ENCODE measurements at regions not wholly inside any gene's neighbourhood (a gene's known extent, or its start where the extent isn't known, plus 50 kb on each side); places are given as distances from the start of the nearest gene placed in this dataset.

DNA sequence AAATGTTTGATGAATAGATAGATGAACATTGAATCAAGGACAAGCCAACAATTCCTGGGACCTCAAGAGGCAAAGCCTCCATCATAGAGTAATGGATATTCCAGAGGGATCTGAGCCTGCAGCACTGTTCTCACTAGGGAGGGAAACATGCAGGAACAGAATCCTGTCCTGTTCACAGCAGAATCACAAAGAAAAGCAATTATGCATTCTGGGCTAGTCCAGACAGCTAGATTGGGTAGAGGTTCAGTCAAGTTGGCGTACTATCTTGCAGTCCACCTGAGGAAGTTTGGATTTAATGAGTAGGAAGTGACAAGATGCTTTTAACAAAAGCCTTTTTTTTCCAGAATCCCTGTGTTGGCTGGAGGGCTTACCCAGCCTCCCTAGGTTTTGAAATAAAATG lies 314.5 kb upstream of the SEMA6D start:
- FAIRE-seq = no peak
- no peaks in the 10 kb centered on the region for H3K9me3 ChIP-seq
- 0% methylated on average over 1 of the region's 1 CpG for WGBS (ENCODE audit: missing lambda C conversion rate)
- no peak for ATAC-seq
- DNase-seq (ENCODE audit: low read depth in 1 of 2, low spot score in 1 of 2) = no peak
- POLR2A ChIA-PET = no interaction called here
- CTCF ChIA-PET = no interaction called here
- no peak overlapping the region for H3K4me3 ChIP-seq
- TF ChIP-seq SREBF2 (IDR thresholded peaks at IDR 0.05) (no peak), HOXB13 (CRISPR knock-in tag; IDR thresholded peaks at IDR 0.05; ENCODE audit: low read depth) (no peak), HEYL (CRISPR knock-in tag; IDR thresholded peaks at IDR 0.05) (no peak), HOXB5 (CRISPR knock-in tag; IDR thresholded peaks at IDR 0.05) (no peak), JUNB (IDR thresholded peaks at IDR 0.05) (no peak), SMC3 (IDR thresholded peaks at IDR 0.05) (no peak), ZSCAN20 (CRISPR knock-in tag; IDR thresholded peaks at IDR 0.05) (no peak), KDM5A (IDR thresholded peaks at IDR 0.05) (no peak), JUN (IDR thresholded peaks at IDR 0.05) (no peak), POLR2A (IDR thresholded peaks at IDR 0.05; ENCODE audit: low read length) (no peak), NPAS2 (CRISPR knock-in tag; IDR thresholded peaks at IDR 0.05; ENCODE audit: borderline replicate concordance) (no peak)
- TF ChIP-seq, protein P1, sequence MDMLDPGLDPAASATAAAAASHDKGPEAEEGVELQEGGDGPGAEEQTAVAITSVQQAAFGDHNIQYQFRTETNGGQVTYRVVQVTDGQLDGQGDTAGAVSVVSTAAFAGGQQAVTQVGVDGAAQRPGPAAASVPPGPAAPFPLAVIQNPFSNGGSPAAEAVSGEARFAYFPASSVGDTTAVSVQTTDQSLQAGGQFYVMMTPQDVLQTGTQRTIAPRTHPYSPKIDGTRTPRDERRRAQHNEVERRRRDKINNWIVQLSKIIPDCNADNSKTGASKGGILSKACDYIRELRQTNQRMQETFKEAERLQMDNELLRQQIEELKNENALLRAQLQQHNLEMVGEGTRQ (IDR thresholded peaks at IDR 0.05) = no peak
- TF ChIP-seq, protein P2, sequence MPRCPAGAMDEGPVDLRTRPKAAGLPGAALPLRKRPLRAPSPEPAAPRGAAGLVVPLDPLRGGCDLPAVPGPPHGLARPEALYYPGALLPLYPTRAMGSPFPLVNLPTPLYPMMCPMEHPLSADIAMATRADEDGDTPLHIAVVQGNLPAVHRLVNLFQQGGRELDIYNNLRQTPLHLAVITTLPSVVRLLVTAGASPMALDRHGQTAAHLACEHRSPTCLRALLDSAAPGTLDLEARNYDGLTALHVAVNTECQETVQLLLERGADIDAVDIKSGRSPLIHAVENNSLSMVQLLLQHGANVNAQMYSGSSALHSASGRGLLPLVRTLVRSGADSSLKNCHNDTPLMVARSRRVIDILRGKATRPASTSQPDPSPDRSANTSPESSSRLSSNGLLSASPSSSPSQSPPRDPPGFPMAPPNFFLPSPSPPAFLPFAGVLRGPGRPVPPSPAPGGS (IDR thresholded peaks at IDR 0.05) = no peak
- TF ChIP-seq, protein P3, sequence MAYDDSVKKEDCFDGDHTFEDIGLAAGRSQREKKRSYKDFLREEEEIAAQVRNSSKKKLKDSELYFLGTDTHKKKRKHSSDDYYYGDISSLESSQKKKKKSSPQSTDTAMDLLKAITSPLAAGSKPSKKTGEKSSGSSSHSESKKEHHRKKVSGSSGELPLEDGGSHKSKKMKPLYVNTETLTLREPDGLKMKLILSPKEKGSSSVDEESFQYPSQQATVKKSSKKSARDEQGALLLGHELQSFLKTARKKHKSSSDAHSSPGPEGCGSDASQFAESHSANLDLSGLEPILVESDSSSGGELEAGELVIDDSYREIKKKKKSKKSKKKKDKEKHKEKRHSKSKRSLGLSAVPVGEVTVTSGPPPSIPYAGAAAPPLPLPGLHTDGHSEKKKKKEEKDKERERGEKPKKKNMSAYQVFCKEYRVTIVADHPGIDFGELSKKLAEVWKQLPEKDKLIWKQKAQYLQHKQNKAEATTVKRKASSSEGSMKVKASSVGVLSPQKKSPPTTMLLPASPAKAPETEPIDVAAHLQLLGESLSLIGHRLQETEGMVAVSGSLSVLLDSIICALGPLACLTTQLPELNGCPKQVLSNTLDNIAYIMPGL (CRISPR knock-in tag; IDR thresholded peaks at IDR 0.05; ENCODE audit: borderline replicate concordance) = no peak
- TF ChIP-seq, protein P4, sequence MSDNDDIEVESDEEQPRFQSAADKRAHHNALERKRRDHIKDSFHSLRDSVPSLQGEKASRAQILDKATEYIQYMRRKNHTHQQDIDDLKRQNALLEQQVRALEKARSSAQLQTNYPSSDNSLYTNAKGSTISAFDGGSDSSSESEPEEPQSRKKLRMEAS (IDR thresholded peaks at IDR 0.05) = no peak
- TF ChIP-seq, protein P5, sequence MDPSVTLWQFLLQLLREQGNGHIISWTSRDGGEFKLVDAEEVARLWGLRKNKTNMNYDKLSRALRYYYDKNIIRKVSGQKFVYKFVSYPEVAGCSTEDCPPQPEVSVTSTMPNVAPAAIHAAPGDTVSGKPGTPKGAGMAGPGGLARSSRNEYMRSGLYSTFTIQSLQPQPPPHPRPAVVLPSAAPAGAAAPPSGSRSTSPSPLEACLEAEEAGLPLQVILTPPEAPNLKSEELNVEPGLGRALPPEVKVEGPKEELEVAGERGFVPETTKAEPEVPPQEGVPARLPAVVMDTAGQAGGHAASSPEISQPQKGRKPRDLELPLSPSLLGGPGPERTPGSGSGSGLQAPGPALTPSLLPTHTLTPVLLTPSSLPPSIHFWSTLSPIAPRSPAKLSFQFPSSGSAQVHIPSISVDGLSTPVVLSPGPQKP (IDR thresholded peaks at IDR 0.05; ENCODE audit: low read depth, low read length) = no peak
- H3K4me1 ChIP-seq = no peaks in the 10 kb centered on the region
- H3K27ac ChIP-seq = no peak overlapping the region
- H3K4me2 ChIP-seq = no peak overlapping the region

DNA sequence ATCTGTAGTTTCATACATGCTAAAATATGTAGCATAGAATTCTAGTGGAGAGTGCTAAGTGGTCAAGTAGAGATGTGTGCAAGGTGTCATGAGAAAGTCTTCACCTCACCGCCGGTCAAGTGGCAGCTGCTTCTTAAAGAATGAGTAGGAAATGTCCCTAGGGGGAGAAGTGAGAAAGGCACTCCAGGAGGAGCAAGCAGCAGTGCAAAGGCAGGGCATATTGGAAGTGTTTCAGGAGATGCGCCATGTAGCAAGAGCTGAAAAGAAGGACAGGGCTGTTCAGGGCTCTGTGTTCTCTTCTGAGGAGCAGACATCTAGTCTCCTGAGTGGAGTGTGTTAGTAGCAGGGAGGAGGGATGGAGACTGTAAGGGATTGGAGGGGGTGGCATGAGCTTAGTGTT lies 312.4 kb upstream of the SEMA6D start:
- 4% methylated on average over 3 of the region's 3 CpGs for WGBS (ENCODE audit: missing lambda C conversion rate)
- ATAC-seq (no peak), DNase-seq (ENCODE audit: low read depth in 1 of 2, low spot score in 1 of 2) (no peak), FAIRE-seq (no peak)
- POLR2A ChIA-PET = no interaction called here
- no peaks in the 10 kb centered on the region for H3K4me1 ChIP-seq
- no peak overlapping the region for H3K27ac ChIP-seq
- no peak overlapping the region for H3K4me3 ChIP-seq
- no peaks in the 10 kb centered on the region for H3K9me3 ChIP-seq
- CTCF ChIA-PET = no interaction called here
- no peak overlapping the region for H3K4me2 ChIP-seq
- TF ChIP-seq ZFP36 (IDR thresholded peaks at IDR 0.05; ENCODE audit: borderline replicate concordance, partially characterized antibody) = no peak
- TF ChIP-seq KDM1A (IDR thresholded peaks at IDR 0.05; ENCODE audit: low read depth) = no peak
- TF ChIP-seq, protein P3 (CRISPR knock-in tag; IDR thresholded peaks at IDR 0.05; ENCODE audit: borderline replicate concordance) = no peak
- TF ChIP-seq, protein P4 (IDR thresholded peaks at IDR 0.05) = no peak
- TF ChIP-seq EHMT2 (IDR thresholded peaks at IDR 0.05; ENCODE audit: low read depth) = no peak
- TF ChIP-seq ZSCAN20 (CRISPR knock-in tag; IDR thresholded peaks at IDR 0.05) = no peak
- TF ChIP-seq, protein P6, sequence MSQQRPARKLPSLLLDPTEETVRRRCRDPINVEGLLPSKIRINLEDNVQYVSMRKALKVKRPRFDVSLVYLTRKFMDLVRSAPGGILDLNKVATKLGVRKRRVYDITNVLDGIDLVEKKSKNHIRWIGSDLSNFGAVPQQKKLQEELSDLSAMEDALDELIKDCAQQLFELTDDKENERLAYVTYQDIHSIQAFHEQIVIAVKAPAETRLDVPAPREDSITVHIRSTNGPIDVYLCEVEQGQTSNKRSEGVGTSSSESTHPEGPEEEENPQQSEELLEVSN (IDR thresholded peaks at IDR 0.05; ENCODE audit: borderline replicate concordance, low read depth) = no peak
- TF ChIP-seq RARB (CRISPR knock-in tag; IDR thresholded peaks at IDR 0.05) = no peak
- no peak for TF ChIP-seq HDAC2 (IDR thresholded peaks at IDR 0.05)
- no peak for TF ChIP-seq RAD21 (conservative IDR thresholded peaks at IDR 0.05 in 1 of 2, IDR thresholded peaks at IDR 0.05 in 1 of 2)
- no peak for TF ChIP-seq JUN (IDR thresholded peaks at IDR 0.05)
- no peak for TF ChIP-seq HOXA7 (CRISPR knock-in tag; IDR thresholded peaks at IDR 0.05)
- no peak for TF ChIP-seq TP53 (CRISPR knock-in tag; IDR thresholded peaks at IDR 0.05)
- no peak for TF ChIP-seq CHD2 (IDR thresholded peaks at IDR 0.05; ENCODE audit: low read length, partially characterized antibody)
- TF ChIP-seq HOXB13 (CRISPR knock-in tag; IDR thresholded peaks at IDR 0.05; ENCODE audit: low read depth) = no peak
- TF ChIP-seq, protein P7, sequence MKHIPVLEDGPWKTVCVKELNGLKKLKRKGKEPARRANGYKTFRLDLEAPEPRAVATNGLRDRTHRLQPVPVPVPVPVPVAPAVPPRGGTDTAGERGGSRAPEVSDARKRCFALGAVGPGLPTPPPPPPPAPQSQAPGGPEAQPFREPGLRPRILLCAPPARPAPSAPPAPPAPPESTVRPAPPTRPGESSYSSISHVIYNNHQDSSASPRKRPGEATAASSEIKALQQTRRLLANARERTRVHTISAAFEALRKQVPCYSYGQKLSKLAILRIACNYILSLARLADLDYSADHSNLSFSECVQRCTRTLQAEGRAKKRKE (CRISPR knock-in tag; IDR thresholded peaks at IDR 0.05; ENCODE audit: low read depth) = no peak
- TF ChIP-seq CBX8 (IDR thresholded peaks at IDR 0.05) = no peak
- TF ChIP-seq MAZ (IDR thresholded peaks at IDR 0.05; ENCODE audit: borderline replicate concordance, low read depth, low read length) = no peak
- TF ChIP-seq FOSB (CRISPR knock-in tag; IDR thresholded peaks at IDR 0.05) = no peak

Measured in A549 (cell line).